IPS-18a (cell line): ENCODE measurements at regions not wholly inside any gene's neighbourhood (a gene's known extent, or its start where the extent isn't known, plus 50 kb on each side); places are given as distances from the start of the nearest gene placed in this dataset.
"Not testable (repeated sequence)": the region's sequence is repeated elsewhere in the genome, so short reads cannot be mapped to it uniquely, and the experiment has no call there.

Experiments used
- H3K27ac ChIP-seq: one replicate; pipeline ENCODE4 v1.5.1; 2013; ENCODE audit warnings: low read length
- H3K27me3 ChIP-seq: one replicate; pipeline ENCODE4 v1.6.1; 2013; ENCODE audit warnings: mild to moderate bottlenecking, low read length; ENCODE audit not compliant: control insufficient read depth, insufficient read depth
- H3K36me3 ChIP-seq: one replicate; pipeline ENCODE4 v1.6.1; 2013; ENCODE audit warnings: low read depth, low read length; ENCODE audit not compliant: control insufficient read depth
- H3K4me1 ChIP-seq: one replicate; pipeline ENCODE4 v1.6.1; 2013; ENCODE audit warnings: low read depth, low read length; ENCODE audit not compliant: control insufficient read depth
- H3K4me3 ChIP-seq: one replicate; pipeline ENCODE4 v1.5.1; 2013; ENCODE audit warnings: low read length
- H3K9ac ChIP-seq: one replicate; pipeline ENCODE4 v1.6.1; 2013; ENCODE audit warnings: mild to moderate bottlenecking, low read length, moderate library complexity
- H3K9me3 ChIP-seq: one replicate; pipeline ENCODE4 v1.6.1; 2013; ENCODE audit warnings: low read depth, low read length; ENCODE audit not compliant: control insufficient read depth

DNA sequence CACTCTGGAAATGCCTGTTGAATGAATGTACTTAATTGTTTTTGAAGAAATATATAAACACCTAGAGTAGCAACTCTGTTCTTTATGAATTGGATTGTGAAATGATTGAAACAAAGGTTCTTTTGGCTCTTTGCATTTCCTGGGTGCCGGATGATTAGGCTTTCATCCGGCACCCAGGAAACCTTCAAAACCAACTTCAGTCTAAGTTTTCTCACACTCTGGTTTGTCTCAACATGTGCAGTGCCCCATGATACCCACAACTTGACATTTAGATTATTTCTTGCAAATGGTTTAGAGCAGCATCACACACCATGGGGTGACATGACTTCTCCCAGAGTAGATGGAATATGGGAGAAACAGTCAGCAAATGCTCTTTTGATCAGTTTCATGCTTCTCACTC is 354.9 kb downstream of the BARHL2 start:
- no peaks in the 10 kb centered on the region for H3K27me3 ChIP-seq
- H3K36me3 ChIP-seq, result no peaks in the 10 kb centered on the region
- H3K27ac ChIP-seq, result no peak overlapping the region

DNA sequence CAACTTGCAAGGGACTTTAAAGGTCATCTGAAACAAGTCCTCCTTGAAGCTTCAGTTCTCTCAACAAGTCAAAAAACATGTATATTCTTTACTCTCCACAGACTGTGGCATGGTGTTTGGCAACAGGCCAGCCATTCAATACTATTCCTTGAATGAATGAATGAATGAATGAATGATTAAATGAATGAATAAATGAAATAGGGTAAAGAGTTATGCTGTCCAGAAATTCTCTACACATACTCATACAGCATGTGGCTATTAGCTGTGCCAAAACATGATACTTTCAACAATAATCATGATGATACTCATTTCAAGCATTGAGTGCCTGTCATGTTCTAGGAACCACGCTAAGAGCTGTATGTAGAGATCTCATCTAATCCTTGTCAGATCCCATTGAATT is 356.1 kb downstream of the BARHL2 start:
- peaks cover 6% of the 10 kb centered on the region for H3K4me1 ChIP-seq
- no peak overlapping the region for H3K27ac ChIP-seq
- no peaks in the 10 kb centered on the region for H3K36me3 ChIP-seq
- no peak overlapping the region for H3K9ac ChIP-seq
- H3K27me3 ChIP-seq, result no peaks in the 10 kb centered on the region
- H3K4me3 ChIP-seq, result no peak overlapping the region
- H3K9me3 ChIP-seq, result no peaks in the 10 kb centered on the region

More for the DNA sequence above, 354.9 kb downstream of the BARHL2 start:
- H3K4me1 ChIP-seq, result peaks cover 6% of the 10 kb centered on the region
- no peak overlapping the region for H3K4me3 ChIP-seq
- no peaks in the 10 kb centered on the region for H3K9me3 ChIP-seq
- no peak overlapping the region for H3K9ac ChIP-seq

DNA sequence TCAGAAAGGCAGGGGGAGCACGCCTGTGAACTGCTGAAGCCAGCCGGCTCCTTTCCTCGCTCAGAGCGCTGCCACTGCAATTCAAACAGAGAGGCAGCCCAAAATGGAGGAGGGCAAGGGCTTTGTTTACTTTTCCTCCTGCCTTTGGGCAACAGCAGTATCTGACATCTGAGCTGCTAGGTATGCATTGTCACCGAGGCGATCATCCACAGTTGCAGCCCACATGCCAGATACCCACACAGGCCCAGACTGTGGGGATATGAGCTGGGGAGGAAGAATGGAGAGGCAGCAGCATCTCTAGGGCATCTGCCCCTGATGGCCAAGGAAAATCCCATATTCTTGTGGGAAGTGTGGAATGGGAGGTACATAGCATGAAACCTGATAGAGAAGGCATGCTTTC is 357.1 kb downstream of the BARHL2 start:
- no peaks in the 10 kb centered on the region for H3K9me3 ChIP-seq
- no peaks in the 10 kb centered on the region for H3K36me3 ChIP-seq
- H3K27ac ChIP-seq, result no peak overlapping the region
- no peaks in the 10 kb centered on the region for H3K27me3 ChIP-seq
- no peak overlapping the region for H3K4me3 ChIP-seq
- no peak overlapping the region for H3K9ac ChIP-seq
- peaks cover 6% of the 10 kb centered on the region for H3K4me1 ChIP-seq

DNA sequence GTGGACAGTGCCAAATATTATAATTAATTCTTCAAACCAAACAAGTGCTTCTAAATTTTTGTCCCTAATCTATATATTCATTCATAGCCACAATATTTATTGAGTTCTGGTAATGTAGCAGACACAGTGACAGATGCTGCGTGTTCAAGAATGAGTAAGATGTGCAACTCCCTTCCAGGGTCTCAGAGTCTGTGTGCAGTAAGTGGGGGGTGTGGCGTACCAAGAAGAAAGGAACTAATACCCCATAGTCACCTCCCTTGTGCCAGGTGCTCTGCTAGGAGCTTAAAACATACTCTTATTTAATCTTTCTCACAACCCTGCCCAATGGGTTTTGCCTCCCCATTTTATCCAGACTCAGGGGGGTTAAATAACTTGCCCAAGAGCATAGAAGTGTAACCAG is 358.7 kb downstream of the BARHL2 start:
- Histone ChIP-seq H3K9me3 (no peaks in the 10 kb centered on the region), H3K4me3 (no peak overlapping the region), H3K36me3 (no peaks in the 10 kb centered on the region), H3K4me1 (peaks cover 6% of the 10 kb centered on the region), H3K27me3 (no peaks in the 10 kb centered on the region), H3K9ac (no peak overlapping the region), H3K27ac (no peak overlapping the region)

DNA sequence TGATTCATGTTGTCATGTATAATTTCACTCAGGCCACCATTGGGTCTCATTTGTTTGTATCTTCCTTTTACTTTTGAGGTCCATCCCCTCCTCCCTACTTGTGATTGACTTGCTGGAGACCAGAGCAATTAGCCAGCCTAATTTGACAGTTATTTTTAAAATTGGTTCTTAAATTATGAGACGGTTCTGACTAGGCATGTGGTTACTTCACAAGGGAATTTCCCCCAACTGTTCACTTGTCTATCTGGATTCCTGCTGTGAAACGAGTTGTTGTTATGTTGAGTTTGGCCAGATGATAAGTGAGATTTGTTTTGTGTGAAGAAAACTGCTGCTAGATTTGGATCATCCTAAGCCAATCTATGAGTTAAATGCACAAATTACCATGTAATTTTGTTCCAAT is 359.1 kb downstream of the BARHL2 start:
- no peak overlapping the region for H3K27ac ChIP-seq
- no peak overlapping the region for H3K4me3 ChIP-seq
- no peaks in the 10 kb centered on the region for H3K9me3 ChIP-seq
- peaks cover 6% of the 10 kb centered on the region for H3K4me1 ChIP-seq
- no peaks in the 10 kb centered on the region for H3K36me3 ChIP-seq
- H3K27me3 ChIP-seq, result no peaks in the 10 kb centered on the region
- H3K9ac ChIP-seq, result no peak overlapping the region

DNA sequence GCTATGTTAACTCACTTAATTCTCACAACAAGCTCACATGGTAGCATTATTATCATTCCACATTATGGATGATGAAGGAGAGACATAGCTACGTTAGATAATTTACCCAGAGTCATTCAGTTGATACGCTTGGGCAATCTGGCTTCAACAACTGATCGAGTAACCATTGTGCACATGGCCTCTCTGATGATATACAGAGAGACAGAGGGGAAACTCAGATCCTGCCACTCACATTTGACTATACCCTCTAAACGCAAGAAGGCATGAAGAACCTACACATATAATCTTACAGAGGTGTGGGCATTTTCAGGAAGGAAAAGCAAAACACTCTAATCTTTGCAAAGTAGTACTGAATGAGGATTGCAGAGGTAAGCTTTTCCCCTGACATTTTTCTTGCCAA is 360.1 kb downstream of the BARHL2 start:
- Histone ChIP-seq H3K27me3 (no peaks in the 10 kb centered on the region), H3K4me1 (peaks cover 6% of the 10 kb centered on the region), H3K27ac (no peak overlapping the region), H3K9ac (no peak overlapping the region), H3K4me3 (no peak overlapping the region), H3K36me3 (no peaks in the 10 kb centered on the region), H3K9me3 (no peaks in the 10 kb centered on the region)

DNA sequence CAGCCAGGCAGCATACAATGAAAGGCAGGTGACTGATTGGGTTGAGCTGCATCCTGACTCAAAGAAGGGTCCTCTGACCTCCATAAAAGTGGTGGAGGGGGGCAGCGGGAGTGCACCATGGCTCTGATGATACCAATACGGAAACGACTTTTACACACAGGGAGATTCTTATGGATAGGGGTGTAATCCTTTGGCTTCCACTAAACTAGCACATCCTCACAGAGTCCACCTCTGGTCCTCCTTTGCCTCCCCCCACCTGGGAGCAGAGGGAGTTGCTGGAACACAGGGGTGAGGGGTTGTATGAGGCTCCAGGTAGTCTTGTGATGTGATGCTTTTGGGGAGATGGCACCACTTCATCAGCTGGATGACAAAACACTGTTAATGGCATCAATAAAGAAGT is 361.0 kb downstream of the BARHL2 start:
- H3K36me3 ChIP-seq, result no peaks in the 10 kb centered on the region
- no peaks in the 10 kb centered on the region for H3K27me3 ChIP-seq
- no peaks in the 10 kb centered on the region for H3K9me3 ChIP-seq
- H3K27ac ChIP-seq, result no peak overlapping the region
- H3K4me1 ChIP-seq, result peaks cover 6% of the 10 kb centered on the region
- H3K4me3 ChIP-seq, result no peak overlapping the region
- no peak overlapping the region for H3K9ac ChIP-seq

DNA sequence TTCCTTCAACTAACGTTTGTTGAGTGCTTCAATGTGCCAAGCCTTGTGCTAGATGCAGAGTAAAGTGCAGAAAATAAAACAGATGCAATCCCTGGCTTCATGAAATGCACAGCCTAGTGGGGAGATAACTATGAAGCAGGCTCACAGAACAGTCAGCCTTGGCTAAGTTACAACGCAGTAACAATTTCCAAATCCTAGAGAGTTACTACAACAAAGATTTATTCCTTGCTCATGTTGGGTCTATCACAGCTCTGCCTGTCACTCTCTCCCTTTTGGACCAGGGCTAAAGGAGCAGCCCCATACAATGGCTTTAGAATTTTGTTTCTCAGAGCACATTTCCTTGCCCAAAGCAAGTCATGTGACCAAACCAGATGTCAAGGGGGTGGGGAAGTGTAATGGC is 359.8 kb downstream of the ZNF326 start:
- Histone ChIP-seq H3K36me3 (no peaks in the 10 kb centered on the region), H3K4me3 (no peak overlapping the region), H3K27me3 (no peaks in the 10 kb centered on the region), H3K9ac (no peak overlapping the region), H3K27ac (no peak overlapping the region), H3K9me3 (no peaks in the 10 kb centered on the region), H3K4me1 (peaks cover 6% of the 10 kb centered on the region)

DNA sequence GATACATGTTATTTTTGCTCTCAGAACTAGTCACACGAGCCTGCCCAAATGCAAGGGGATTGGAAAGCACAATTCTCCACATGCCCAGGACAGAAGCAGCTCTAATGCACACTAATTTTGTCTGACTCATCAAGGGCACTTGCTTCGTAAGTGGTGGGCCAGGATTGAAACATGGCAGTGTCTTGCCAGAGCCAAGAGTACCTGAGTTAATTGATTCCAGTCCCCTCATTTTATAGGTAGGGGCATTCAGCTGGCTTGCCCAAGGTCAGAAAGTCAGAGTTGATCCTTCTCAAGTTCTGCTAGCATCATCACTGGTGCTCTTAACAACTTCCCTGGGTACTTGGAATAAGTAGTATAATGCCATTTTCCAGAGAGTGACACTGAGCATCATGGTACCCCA is 356.1 kb downstream of the ZNF326 start:
- H3K9ac ChIP-seq, result no peak overlapping the region
- H3K27me3 ChIP-seq, result no peaks in the 10 kb centered on the region
- H3K9me3 ChIP-seq, result peaks cover 6% of the 10 kb centered on the region
- no peak overlapping the region for H3K27ac ChIP-seq
- no peaks in the 10 kb centered on the region for H3K36me3 ChIP-seq
- H3K4me3 ChIP-seq, result no peak overlapping the region
- H3K4me1 ChIP-seq, result no peaks in the 10 kb centered on the region

DNA sequence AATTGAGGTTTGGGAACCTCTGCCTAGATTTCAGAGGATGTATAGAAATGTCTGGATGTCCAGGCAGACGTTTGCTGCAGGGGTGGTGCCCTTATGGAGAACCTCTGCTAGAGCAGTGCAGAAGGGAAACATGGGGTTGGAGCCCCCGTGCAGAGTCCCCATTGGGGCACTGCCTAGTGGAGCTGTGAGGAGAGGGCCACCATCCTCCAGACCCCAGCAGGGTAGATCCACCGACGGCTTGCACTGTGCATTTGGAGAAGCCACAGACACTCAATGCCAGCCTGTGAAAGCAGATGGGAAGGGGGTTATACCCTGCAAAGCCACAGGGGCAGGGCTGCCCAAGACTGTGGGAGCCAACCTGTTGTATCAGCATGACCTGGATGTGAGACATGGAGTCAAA is 354.6 kb downstream of the ZNF326 start:
- no peak overlapping the region for H3K27ac ChIP-seq
- H3K36me3 ChIP-seq, result no peaks in the 10 kb centered on the region
- no peaks in the 10 kb centered on the region for H3K27me3 ChIP-seq
- H3K4me3 ChIP-seq, result no peak overlapping the region
- no peak overlapping the region for H3K9ac ChIP-seq
- no peaks in the 10 kb centered on the region for H3K4me1 ChIP-seq
- H3K9me3 ChIP-seq, result peaks cover 6% of the 10 kb centered on the region

DNA sequence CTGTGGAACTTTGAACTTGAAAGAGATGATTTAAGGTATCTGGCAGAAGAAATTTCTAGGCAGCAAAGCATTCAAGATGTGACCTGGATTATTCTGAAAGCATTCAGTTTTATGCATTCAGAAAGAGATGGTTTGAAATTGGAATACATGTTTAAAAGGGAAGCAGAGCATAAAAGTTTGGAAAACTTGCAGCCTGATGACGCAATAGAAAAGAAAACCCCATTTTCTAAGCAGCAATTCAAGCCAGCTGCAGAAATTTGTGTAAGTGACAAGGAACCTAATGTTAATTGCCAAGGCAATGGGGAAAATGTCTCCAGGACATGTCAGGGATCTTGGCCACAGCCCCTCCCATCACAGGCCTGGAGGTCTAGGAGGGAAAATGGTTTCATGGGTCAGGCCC is 354.0 kb downstream of the ZNF326 start:
- H3K9ac ChIP-seq, result no peak overlapping the region
- no peak overlapping the region for H3K27ac ChIP-seq
- peaks cover 6% of the 10 kb centered on the region for H3K9me3 ChIP-seq
- H3K4me1 ChIP-seq, result no peaks in the 10 kb centered on the region
- H3K27me3 ChIP-seq, result no peaks in the 10 kb centered on the region
- no peak overlapping the region for H3K4me3 ChIP-seq
- H3K36me3 ChIP-seq, result no peaks in the 10 kb centered on the region

DNA sequence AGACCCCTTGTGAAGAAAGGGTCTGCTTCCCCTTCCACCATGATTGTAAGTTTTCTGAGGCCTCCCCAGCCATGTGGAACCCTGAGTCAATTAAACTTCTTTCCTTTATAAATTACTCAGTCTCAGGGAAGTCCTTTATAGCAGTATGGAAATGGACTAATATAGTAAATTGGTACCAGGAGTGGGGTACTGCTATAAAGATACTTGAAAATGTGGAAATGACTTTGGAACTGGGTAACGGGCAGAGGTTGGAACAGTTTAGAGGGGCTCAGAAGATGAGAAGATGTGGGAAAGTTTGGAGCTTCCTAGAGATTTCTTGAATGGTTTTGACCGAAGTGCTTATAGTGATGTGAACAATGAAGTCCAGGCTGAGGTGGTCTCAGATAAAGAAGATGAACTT is 353.5 kb downstream of the ZNF326 start:
- H3K36me3 ChIP-seq, H3K9ac ChIP-seq, H3K27me3 ChIP-seq, H3K4me1 ChIP-seq, H3K27ac ChIP-seq, H3K9me3 ChIP-seq, H3K4me3 ChIP-seq: not testable (repeated sequence)
